Left lung (tissue), 4 donors: ENCODE measurements at regions not wholly inside any gene's neighbourhood (a gene's known extent, or its start where the extent isn't known, plus 50 kb on each side); places are given as distances from the start of the nearest gene placed in this dataset.

ENCODE experiments used
- ATAC-seq: fragments of 200-7000 bp; cut with Tn5 transposase; one replicate; pipeline ENCODE4 v1.9.1; 2020; ENCODE audit warnings: moderate library complexity
- DNase-seq, 4 donors: peaks; one replicate each; pipeline ENCODE4 v3.0.0-alpha.2; 2013 to 2020
- H3K27ac ChIP-seq, 2 donors: fragments of 200-600 bp; sonication (generic) in 1 of 2; one replicate each; pipeline versions ENCODE4 v1.5.0 to v1.8.0; 2020 to 2021
- H3K27me3 ChIP-seq, 2 donors: fragments of 200-600 bp; sonication (generic) in 1 of 2; one replicate each; pipeline versions ENCODE4 v1.5.0 to v1.8.0; 2020 to 2021
- H3K36me3 ChIP-seq, 2 donors: fragments of 200-600 bp; sonication (generic) in 1 of 2; one replicate each; pipeline versions ENCODE4 v1.5.0 to v1.8.0; 2020 to 2021
- H3K4me1 ChIP-seq, 2 donors: fragments of 200-600 bp; one replicate each; pipeline ENCODE4 v1.8.0; 2021
- H3K4me3 ChIP-seq, 2 donors: fragments of 200-600 bp; sonication (generic) in 1 of 2; one replicate each; pipeline versions ENCODE4 v1.5.0 to v1.8.0; 2020 to 2021; ENCODE audit warnings: mild to moderate bottlenecking in 1 of 2
- H3K9me3 ChIP-seq, 2 donors: fragments of 200-600 bp; sonication (generic) in 1 of 2; one replicate each; pipeline versions ENCODE4 v1.5.0 to v1.8.0; 2020 to 2021
- CTCF ChIP-seq, 2 donors: fragments of 200-600 bp; sonication (generic) in 1 of 2; IDR thresholded peaks; one replicate each; pipeline versions ENCODE4 v1.5.0 to v1.8.0; 2021; ENCODE audit warnings: antibody characterized with exemption in 2 of 2
- intact Hi-C, 2 donors: fragments of 100-400 bp; cut with DNase I; formaldehyde crosslinking; loops; one replicate each; pipeline versions ENCODE4 v1.11.2 to v1.14.2; 2022
- donor health status: DM: no; HTN: yes; CAD: no.
- donor health status: DM: no; HTN: no; CAD: no.

GRCh38 chr3:72432246-72432645, 416.0 kb downstream of the SHQ1 start:
- Histone ChIP-seq H3K4me3 (no peak overlapping the region), H3K27ac (no peak overlapping the region), H3K27me3 (no peaks in the 10 kb centered on the region), H3K4me1 (peaks cover 0 to 59% of the 10 kb centered on the region in 2 donors), H3K9me3 (no peaks in the 10 kb centered on the region), H3K36me3 (no peaks in the 10 kb centered on the region)
- intact Hi-C loops, result no loop called here
- no peak for ATAC-seq
- DNase-seq, result no peak
- no peak for TF ChIP-seq CTCF (IDR thresholded peaks at IDR 0.05)

GRCh38 chr3:72429589-72430353, 418.5 kb downstream of the SHQ1 start:
- H3K4me1 ChIP-seq, result peaks cover 0 to 82% of the 10 kb centered on the region in 2 donors

DNA sequence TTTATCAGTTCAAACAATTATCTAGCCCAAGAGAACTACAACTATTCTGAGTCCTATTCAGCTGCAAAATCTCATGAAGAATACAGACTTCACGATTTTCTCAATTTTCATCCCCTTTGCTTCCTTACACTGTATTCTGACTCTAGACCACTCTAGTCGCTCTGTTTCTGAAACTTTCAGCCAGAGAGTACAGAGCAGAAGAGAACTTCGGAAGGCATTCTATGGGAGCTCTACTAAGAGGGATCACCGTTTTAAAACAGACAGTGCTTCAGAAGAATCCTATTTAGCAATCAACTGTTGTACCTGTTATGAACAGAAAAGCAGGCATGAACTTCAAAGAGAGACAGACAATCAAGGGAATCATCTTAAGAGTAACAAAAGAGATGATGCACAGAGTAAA, 419.4 kb downstream of the SHQ1 start:
- H3K4me1 ChIP-seq, result peaks cover 0 to 83% of the 10 kb centered on the region in 2 donors
- intact Hi-C loops, result no loop called here
- H3K36me3 ChIP-seq, result no peaks in the 10 kb centered on the region
- no peaks in the 10 kb centered on the region for H3K27me3 ChIP-seq
- no peak overlapping the region for H3K27ac ChIP-seq
- H3K9me3 ChIP-seq, result no peaks in the 10 kb centered on the region
- no peak for DNase-seq
- TF ChIP-seq CTCF (IDR thresholded peaks at IDR 0.05), result no peak
- no peak overlapping the region for H3K4me3 ChIP-seq
- no peak for ATAC-seq

More at GRCh38 chr3:72429589-72430353, 418.5 kb downstream of the SHQ1 start:
- TF ChIP-seq CTCF (IDR thresholded peaks at IDR 0.05), result no peak
- intact Hi-C loops, result no loop called here
- no peaks in the 10 kb centered on the region for H3K9me3 ChIP-seq
- DNase-seq (no peak), ATAC-seq (no peak)
- no peak overlapping the region for H3K4me3 ChIP-seq
- H3K27ac ChIP-seq, result no peak overlapping the region
- no peaks in the 10 kb centered on the region for H3K36me3 ChIP-seq
- H3K27me3 ChIP-seq, result no peaks in the 10 kb centered on the region

DNA sequence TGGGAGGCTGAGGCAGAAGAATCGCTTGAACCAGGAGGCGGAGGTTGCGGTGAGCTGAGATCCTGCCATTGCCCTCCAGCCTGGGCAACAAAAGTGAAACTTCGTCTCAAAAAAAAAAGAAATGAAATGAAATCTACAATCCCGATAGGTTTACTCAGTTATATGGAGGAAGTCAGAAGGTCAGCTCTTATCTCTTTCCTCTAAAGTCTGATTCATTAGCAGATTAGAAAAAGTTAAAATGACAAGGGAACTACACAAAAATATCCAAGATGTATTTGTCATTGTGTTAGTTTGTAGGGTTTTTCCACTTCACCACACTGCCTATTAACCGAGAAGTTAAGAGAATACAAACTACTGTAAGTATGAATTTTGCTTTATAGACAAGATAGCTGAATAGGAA, 420.6 kb downstream of the SHQ1 start:
- intact Hi-C loops, result no loop called here
- Histone ChIP-seq H3K9me3 (no peaks in the 10 kb centered on the region), H3K36me3 (no peaks in the 10 kb centered on the region), H3K4me3 (no peak overlapping the region), H3K27me3 (no peaks in the 10 kb centered on the region), H3K27ac (no peak overlapping the region), H3K4me1 (peaks cover 0 to 72% of the 10 kb centered on the region in 2 donors)
- no peak for ATAC-seq
- no peak for TF ChIP-seq CTCF (IDR thresholded peaks at IDR 0.05)
- DNase-seq, result no peak

DNA sequence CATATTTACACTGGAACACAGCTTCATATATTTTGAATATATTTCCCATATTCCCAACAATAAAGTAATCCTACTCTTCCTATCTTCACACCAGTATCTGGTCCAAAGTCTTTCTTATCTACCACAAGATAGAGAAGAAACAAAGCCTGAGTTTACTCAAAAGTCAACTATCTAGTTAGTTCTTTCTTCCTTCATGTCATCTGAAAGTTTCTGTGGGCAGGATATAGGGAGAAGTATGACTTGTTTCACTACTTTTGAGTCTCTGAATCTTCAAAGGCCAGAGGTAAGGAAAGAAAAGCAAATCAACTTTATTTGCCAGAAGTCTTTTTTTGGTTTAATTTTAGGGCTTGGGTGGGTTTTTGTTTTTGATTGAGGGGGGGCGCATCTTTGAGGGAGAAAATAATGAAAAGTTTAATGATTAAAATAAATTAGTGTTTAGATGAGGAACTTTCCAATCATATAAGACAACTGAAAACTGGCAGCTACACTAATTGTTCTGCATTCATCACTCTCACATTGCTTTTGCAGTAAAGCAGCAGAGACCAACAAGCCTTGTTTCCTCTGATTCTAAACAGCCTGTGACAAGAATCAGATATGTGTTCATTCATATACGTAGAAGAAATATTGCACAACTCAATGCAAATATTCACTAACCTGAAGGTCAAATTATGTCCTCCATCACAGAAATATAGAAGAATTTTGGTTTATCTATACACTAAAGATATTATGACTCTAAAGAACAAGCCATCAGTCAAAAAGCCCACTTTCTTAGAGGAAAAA, 421.4 kb downstream of the SHQ1 start:
- no peak for TF ChIP-seq CTCF (IDR thresholded peaks at IDR 0.05)
- intact Hi-C loops, result no loop called here
- peaks cover 0 to 3% of the 10 kb centered on the region in 2 donors for H3K9me3 ChIP-seq
- H3K4me1 ChIP-seq, result peaks cover 0 to 65% of the 10 kb centered on the region in 2 donors
- no peaks in the 10 kb centered on the region for H3K36me3 ChIP-seq
- no peaks in the 10 kb centered on the region for H3K27me3 ChIP-seq
- H3K4me3 ChIP-seq, result no peak overlapping the region
- DNase-seq (no peak), ATAC-seq (no peak)
- H3K27ac ChIP-seq, result no peak overlapping the region
